Suprapubic skin (tissue), 3 donors: ENCODE measurements at regions not wholly inside any gene's neighbourhood (a gene's known extent, or its start where the extent isn't known, plus 50 kb on each side); places are given as distances from the start of the nearest gene placed in this dataset.

Experiments
- CTCF ChIP-seq, 2 donors: fragments of 200-600 bp in 1 of 2; fragments of 450-650 bp in 1 of 2; sonication (generic) in 1 of 2; IDR thresholded peaks; one replicate each; pipeline ENCODE4 v1.5.1; 2016 to 2019; ENCODE audit warnings: antibody characterized with exemption in 2 of 2, mild to moderate bottlenecking in 1 of 2, moderate library complexity in 1 of 2
- POLR2AphosphoS5 ChIP-seq, 3 donors: sonication (generic); formaldehyde crosslinking; IDR thresholded peaks; one replicate each; pipeline ENCODE4 v1.6.1; 2017; ENCODE audit warnings: antibody characterized with exemption in 3 of 3

GRCh38 chr7:34311591-34311990, 346.4 kb upstream of the NPSR1 start:
- TF ChIP-seq POLR2AphosphoS5 (IDR thresholded peaks at IDR 0.05) = no peak
- TF ChIP-seq CTCF (IDR thresholded peaks at IDR 0.05) = no peak
